Neutrophil (primary cell): ENCODE measurements at regions not wholly inside any gene's neighbourhood (a gene's known extent, or its start where the extent isn't known, plus 50 kb on each side); places are given as distances from the start of the nearest gene placed in this dataset.

Experiments
- H3K27ac ChIP-seq: fragments of 200-600 bp; sonication (generic); 2 replicates; pipeline ENCODE4 v1.5.1; 2016; ENCODE audit warnings: mild to moderate bottlenecking, moderate library complexity
- H3K27me3 ChIP-seq: fragments of 200-600 bp; sonication (generic); 2 replicates; pipeline ENCODE4 v1.6.0; 2016; ENCODE audit warnings: mild to moderate bottlenecking
- H3K36me3 ChIP-seq: fragments of 200-600 bp; sonication (generic); 2 replicates; pipeline ENCODE4 v1.5.1; 2017
- H3K4me1 ChIP-seq, 2 experiments: fragments of 200-600 bp in 1 of 2; sonication (generic) in 1 of 2; 1 replicate in 1 of 2; 2 replicates in 1 of 2; pipeline versions ENCODE4 v1.5.1 to v1.6.1; 2013 to 2016; ENCODE audit warnings: low read depth in 1 of 2, low read length in 1 of 2, mild to moderate bottlenecking in 1 of 2, moderate library complexity in 1 of 2; ENCODE audit not compliant: control insufficient read depth in 1 of 2, insufficient read depth in 1 of 2
- H3K4me3 ChIP-seq, 2 experiments: fragments of 200-600 bp in 1 of 2; sonication (generic) in 1 of 2; 1 replicate in 1 of 2; 2 replicates in 1 of 2; pipeline ENCODE4 v1.5.1; 2013 to 2016; ENCODE audit warnings: low read depth in 1 of 2, low read length in 1 of 2, mild to moderate bottlenecking in 1 of 2, moderate library complexity in 1 of 2
- H3K9me3 ChIP-seq: fragments of 200-600 bp; sonication (generic); 2 replicates; pipeline ENCODE4 v1.5.1; 2016
- TF ChIP-seq, protein P1 (sequence below): fragments of 200-600 bp; sonication (generic); IDR thresholded peaks from 2 replicates; pipeline ENCODE4 v1.5.1; 2016; ENCODE audit warnings: antibody characterized with exemption

DNA sequence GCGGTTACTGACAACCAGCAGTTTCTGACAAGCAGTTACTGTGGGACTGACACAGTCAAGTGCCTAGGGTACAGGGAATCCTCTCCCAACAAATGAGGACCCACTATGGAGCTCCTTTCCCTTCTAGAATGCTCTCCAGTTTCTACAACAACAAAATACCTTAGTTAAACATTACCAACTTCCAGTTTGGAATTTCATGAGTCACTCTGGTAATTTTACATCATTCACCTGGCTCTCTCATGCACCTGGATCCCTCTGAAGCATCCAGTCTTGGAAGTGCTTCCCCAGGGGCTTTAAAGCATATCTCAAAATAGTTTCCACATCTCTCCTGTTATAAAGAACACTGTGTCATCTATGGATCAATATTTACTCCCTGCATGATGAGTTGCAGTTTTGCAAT is 286.7 kb upstream of the SPTLC3 start:
- Histone ChIP-seq H3K9me3 (no peaks in the 10 kb centered on the region), H3K4me3 (no peak overlapping the region), H3K36me3 (no peaks in the 10 kb centered on the region), H3K4me1 (no peaks in the 10 kb centered on the region), H3K27me3 (no peaks in the 10 kb centered on the region), H3K27ac (no peak overlapping the region)
- TF ChIP-seq, protein P1, sequence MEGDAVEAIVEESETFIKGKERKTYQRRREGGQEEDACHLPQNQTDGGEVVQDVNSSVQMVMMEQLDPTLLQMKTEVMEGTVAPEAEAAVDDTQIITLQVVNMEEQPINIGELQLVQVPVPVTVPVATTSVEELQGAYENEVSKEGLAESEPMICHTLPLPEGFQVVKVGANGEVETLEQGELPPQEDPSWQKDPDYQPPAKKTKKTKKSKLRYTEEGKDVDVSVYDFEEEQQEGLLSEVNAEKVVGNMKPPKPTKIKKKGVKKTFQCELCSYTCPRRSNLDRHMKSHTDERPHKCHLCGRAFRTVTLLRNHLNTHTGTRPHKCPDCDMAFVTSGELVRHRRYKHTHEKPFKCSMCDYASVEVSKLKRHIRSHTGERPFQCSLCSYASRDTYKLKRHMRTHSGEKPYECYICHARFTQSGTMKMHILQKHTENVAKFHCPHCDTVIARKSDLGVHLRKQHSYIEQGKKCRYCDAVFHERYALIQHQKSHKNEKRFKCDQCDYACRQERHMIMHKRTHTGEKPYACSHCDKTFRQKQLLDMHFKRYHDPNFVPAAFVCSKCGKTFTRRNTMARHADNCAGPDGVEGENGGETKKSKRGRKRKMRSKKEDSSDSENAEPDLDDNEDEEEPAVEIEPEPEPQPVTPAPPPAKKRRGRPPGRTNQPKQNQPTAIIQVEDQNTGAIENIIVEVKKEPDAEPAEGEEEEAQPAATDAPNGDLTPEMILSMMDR: no peak

GRCh38 chr20:12723811-12724210 is 285.0 kb upstream of the SPTLC3 start:
- Histone ChIP-seq H3K27me3 (no peaks in the 10 kb centered on the region), H3K36me3 (no peaks in the 10 kb centered on the region), H3K9me3 (no peaks in the 10 kb centered on the region), H3K27ac (no peak overlapping the region), H3K4me1 (no peaks in the 10 kb centered on the region), H3K4me3 (no peak overlapping the region)
- TF ChIP-seq, protein P1: no peak

GRCh38 chr20:12728782-12729181 is 280.0 kb upstream of the SPTLC3 start:
- TF ChIP-seq, protein P1: no peak
- no peaks in the 10 kb centered on the region for H3K36me3 ChIP-seq
- H3K27ac ChIP-seq: no peak overlapping the region
- H3K27me3 ChIP-seq: no peaks in the 10 kb centered on the region
- no peaks in the 10 kb centered on the region for H3K9me3 ChIP-seq
- H3K4me3 ChIP-seq: no peak overlapping the region
- H3K4me1 ChIP-seq: no peaks in the 10 kb centered on the region

DNA sequence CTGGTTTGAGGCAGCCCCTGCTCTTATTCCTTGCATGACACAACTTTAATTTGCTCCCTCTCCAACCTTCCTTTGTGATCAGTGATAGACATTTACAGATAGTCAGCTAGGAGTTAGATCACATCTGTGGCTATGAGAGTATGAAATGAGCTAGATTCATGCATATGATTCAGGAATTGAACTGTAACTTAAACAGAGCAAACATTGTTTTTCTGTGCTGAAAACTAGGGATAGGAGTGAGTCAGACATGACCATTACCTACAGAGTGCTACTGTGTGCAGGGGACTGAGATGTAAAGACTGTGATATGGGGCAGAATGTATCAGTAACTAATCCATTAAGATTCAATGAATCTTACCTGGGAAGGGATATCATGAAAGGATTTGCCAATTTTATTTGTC is 279.4 kb upstream of the SPTLC3 start:
- TF ChIP-seq, protein P1: no peak
- H3K4me3 ChIP-seq: no peak overlapping the region
- no peaks in the 10 kb centered on the region for H3K9me3 ChIP-seq
- H3K27ac ChIP-seq: no peak overlapping the region
- H3K27me3 ChIP-seq: no peaks in the 10 kb centered on the region
- no peaks in the 10 kb centered on the region for H3K4me1 ChIP-seq
- H3K36me3 ChIP-seq: no peaks in the 10 kb centered on the region

GRCh38 chr20:12733811-12734210 is 275.0 kb upstream of the SPTLC3 start:
- TF ChIP-seq, protein P1: no peak
- Histone ChIP-seq H3K27me3 (no peaks in the 10 kb centered on the region), H3K27ac (no peak overlapping the region), H3K36me3 (no peaks in the 10 kb centered on the region), H3K9me3 (no peaks in the 10 kb centered on the region), H3K4me1 (no peaks in the 10 kb centered on the region), H3K4me3 (no peak overlapping the region)

GRCh38 chr20:12737497-12737896 is 271.3 kb upstream of the SPTLC3 start:
- Histone ChIP-seq H3K36me3 (no peaks in the 10 kb centered on the region), H3K27ac (no peak overlapping the region), H3K27me3 (no peaks in the 10 kb centered on the region), H3K9me3 (no peaks in the 10 kb centered on the region), H3K4me1 (no peaks in the 10 kb centered on the region), H3K4me3 (no peak overlapping the region)
- TF ChIP-seq, protein P1: no peak
